Psoas muscle (tissue), 7 donors: ENCODE measurements at regions not wholly inside any gene's neighbourhood (a gene's known extent, or its start where the extent isn't known, plus 50 kb on each side); places are given as distances from the start of the nearest gene placed in this dataset.
"Not testable (repeated sequence)": the region's sequence is repeated elsewhere in the genome, so short reads cannot be mapped to it uniquely, and the experiment has no call there.

Experiments used
- ATAC-seq, 4 donors: fragments of 200-7000 bp; cut with Tn5 transposase; one replicate each; pipeline ENCODE4 v1.9.1; 2020; ENCODE audit warnings: moderate library complexity in 3 of 4, mild to moderate bottlenecking in 2 of 4
- DNase-seq, 2 donors: peaks; one replicate each; pipeline ENCODE4 v3.0.0-alpha.2; 2020
- H3K27ac ChIP-seq: fragments of 200-600 bp; one replicate; pipeline ENCODE4 v1.8.0; 2022
- H3K27me3 ChIP-seq, 3 donors: fragments of 200-600 bp in 1 of 3; one replicate each; pipeline versions ENCODE4 v1.6.1 to v1.8.0; 2013 to 2022; ENCODE audit warnings: low read length in 2 of 3, mild to moderate bottlenecking in 2 of 3, moderate library complexity in 1 of 3; ENCODE audit not compliant: insufficient read depth in 3 of 3
- H3K36me3 ChIP-seq, 2 donors: fragments of 200-600 bp in 1 of 2; one replicate each; pipeline versions ENCODE4 v1.6.1 to v1.8.0; 2013 to 2022; ENCODE audit warnings: low read depth in 1 of 2, mild to moderate bottlenecking in 1 of 2, moderate library complexity in 1 of 2; ENCODE audit not compliant: insufficient read depth in 1 of 2
- H3K4me1 ChIP-seq: fragments of 200-600 bp; one replicate; pipeline ENCODE4 v1.8.0; 2022
- H3K4me3 ChIP-seq: fragments of 200-600 bp; one replicate; pipeline ENCODE4 v1.8.0; 2022; ENCODE audit warnings: mild to moderate bottlenecking
- H3K9me3 ChIP-seq: fragments of 200-600 bp; one replicate; pipeline ENCODE4 v1.8.0; 2022
- WGBS, 3 donors: extraction: QIAGEN DNeasy Blood & Tissue Kit; methylation state at CpG; one replicate each; pipeline versions ENCODE4 v1.1.6 to v1.1.7; 2013; 5-methylcytosine and 5-hydroxymethylcytosine counted together
- intact Hi-C, 2 donors: fragments of 100-400 bp; cut with DNase I; formaldehyde crosslinking; loops; one replicate each; pipeline versions ENCODE4 v1.11.0 to v1.14.2; 2022
- TF ChIP-seq, protein P1 (sequence below): fragments of 200-600 bp; IDR thresholded peaks from one replicate; pipeline ENCODE4 v1.8.0; 2022; ENCODE audit warnings: antibody characterized with exemption
- donor health status: healthy with polysubstance abuse.
- donor health status: DM: no; HTN: no; CAD: no; lungs with moderate emphysema.
- donor health status: Bipolar disorder and iron deficiency.
- donor health status: healthy.
- donor health status: DM: yes; HTN: yes; CAD: no.
- donor health status: DM: no; HTN: no; CAD: no.
- donor health status: DM: yes; HTN: yes; CAD: no.

DNA sequence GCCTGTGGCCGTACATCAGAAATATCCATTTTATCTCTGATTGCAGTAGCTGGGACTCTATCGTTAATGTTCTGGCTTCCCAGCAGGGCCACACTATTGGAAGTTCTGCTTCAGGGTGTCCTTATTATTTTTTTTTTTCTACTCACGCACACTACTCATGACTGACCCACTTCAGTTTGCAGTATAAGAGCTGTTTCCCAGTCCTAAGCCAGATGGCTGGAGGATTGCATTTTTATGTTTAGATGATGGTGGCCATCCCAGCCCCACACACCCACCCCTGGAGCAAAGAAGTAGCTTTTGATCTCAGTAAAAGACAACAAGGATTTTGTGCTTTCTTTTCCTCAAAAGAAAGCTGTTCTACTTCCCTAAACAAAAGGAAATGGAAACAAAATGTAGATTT, 557.0 kb upstream of the GALNTL6 start:
- intact Hi-C loops = no loop called here
- ATAC-seq (no peak), DNase-seq (no peak)
- H3K27ac ChIP-seq = no peak overlapping the region
- 85 to 87% (median 86%) methylated on average over 3 of the region's 3 CpGs for WGBS, 3 donors
- TF ChIP-seq, protein P1, sequence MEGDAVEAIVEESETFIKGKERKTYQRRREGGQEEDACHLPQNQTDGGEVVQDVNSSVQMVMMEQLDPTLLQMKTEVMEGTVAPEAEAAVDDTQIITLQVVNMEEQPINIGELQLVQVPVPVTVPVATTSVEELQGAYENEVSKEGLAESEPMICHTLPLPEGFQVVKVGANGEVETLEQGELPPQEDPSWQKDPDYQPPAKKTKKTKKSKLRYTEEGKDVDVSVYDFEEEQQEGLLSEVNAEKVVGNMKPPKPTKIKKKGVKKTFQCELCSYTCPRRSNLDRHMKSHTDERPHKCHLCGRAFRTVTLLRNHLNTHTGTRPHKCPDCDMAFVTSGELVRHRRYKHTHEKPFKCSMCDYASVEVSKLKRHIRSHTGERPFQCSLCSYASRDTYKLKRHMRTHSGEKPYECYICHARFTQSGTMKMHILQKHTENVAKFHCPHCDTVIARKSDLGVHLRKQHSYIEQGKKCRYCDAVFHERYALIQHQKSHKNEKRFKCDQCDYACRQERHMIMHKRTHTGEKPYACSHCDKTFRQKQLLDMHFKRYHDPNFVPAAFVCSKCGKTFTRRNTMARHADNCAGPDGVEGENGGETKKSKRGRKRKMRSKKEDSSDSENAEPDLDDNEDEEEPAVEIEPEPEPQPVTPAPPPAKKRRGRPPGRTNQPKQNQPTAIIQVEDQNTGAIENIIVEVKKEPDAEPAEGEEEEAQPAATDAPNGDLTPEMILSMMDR = no peak
- H3K4me1 ChIP-seq = no peaks in the 10 kb centered on the region
- H3K9me3 ChIP-seq = peaks cover 9% of the 10 kb centered on the region
- H3K4me3 ChIP-seq = no peak overlapping the region
- H3K36me3 ChIP-seq = no peaks in the 10 kb centered on the region
- no peaks in the 10 kb centered on the region for H3K27me3 ChIP-seq

DNA sequence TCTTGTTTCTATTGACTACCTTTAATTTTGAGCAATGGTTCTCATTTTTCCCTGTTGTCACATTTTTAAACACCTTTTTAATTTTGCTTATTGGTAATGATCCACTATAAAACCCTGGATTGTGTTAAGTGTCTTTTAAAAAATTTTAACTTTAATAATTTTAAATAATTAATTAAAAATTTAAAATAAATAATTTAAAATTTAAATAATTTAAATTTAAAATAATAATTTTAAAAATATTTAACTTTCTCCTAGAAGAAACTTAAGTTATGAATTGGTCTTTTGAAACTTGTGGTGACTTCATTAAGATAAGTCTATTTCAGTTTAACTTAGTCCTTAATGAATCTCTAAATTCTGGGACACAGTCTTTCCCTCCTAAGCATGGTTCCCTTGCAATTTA, 566.3 kb upstream of the GALNTL6 start:
- ATAC-seq (no peak), DNase-seq (no peak)
- Histone ChIP-seq H3K27ac (no peak overlapping the region), H3K9me3 (no peaks in the 10 kb centered on the region), H3K4me3 (no peak overlapping the region), H3K4me1 (no peaks in the 10 kb centered on the region), H3K36me3 (no peaks in the 10 kb centered on the region), H3K27me3 (no peaks in the 10 kb centered on the region)
- TF ChIP-seq, protein P1 = no peak
- intact Hi-C loops = no loop called here

DNA sequence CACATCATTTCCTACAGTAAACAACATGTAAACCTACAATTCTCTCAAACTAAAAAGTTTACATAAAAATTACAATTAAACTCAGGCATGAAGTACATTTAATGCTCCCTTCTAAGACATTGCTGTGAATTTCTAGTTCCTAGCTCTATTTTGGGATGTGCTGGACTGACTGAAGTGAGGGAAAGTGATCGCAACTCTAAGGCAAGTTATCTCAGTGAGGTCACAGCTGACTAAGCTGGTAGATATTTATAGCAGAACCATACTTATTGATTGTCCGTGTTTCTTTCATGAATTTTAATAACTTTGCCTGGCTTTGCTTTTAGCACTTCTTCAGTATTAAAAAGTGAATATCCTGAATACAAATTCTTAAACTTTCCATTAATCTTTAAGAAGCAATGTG, 570.4 kb upstream of the GALNTL6 start:
- H3K9me3 ChIP-seq = no peaks in the 10 kb centered on the region
- TF ChIP-seq, protein P1 = no peak
- no peaks in the 10 kb centered on the region for H3K27me3 ChIP-seq
- intact Hi-C loops = no loop called here
- no peaks in the 10 kb centered on the region for H3K36me3 ChIP-seq
- 74 to 83% (median 78%) methylated on average over 2 of the region's 2 CpGs for WGBS, 3 donors
- DNase-seq = no peak
- no peaks in the 10 kb centered on the region for H3K4me1 ChIP-seq
- no peak overlapping the region for H3K27ac ChIP-seq
- no peak for ATAC-seq
- H3K4me3 ChIP-seq = no peak overlapping the region

DNA sequence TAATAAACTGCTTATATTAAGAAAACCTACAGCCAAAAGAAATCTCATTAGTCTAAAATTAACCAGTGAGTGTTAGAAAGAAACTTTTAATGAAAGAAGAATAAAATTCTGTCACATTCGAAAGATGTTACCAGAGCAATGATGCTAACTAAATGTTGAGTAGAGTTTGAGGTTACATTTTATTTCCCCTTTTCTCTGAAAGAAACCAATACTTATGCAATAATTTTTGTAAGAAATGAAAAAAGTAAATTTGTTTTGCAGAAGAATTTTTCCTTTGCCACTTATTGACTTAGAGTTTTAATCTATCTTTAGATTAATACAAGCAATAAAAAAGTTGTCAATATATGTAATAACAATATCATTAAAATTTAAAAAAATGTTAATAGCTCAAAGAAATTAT, 574.0 kb upstream of the GALNTL6 start:
- intact Hi-C loops = no loop called here
- no peaks in the 10 kb centered on the region for H3K36me3 ChIP-seq
- ATAC-seq (no peak), DNase-seq (no peak)
- H3K9me3 ChIP-seq = no peaks in the 10 kb centered on the region
- no peak overlapping the region for H3K27ac ChIP-seq
- TF ChIP-seq, protein P1 = no peak
- H3K4me3 ChIP-seq = no peak overlapping the region
- no peaks in the 10 kb centered on the region for H3K4me1 ChIP-seq
- WGBS, 3 donors = 70 to 74% (median 70%) methylated on average over 1 of the region's 1 CpG
- H3K27me3 ChIP-seq = peaks cover 0 to 3% (median 0%) of the 10 kb centered on the region in 3 donors

DNA sequence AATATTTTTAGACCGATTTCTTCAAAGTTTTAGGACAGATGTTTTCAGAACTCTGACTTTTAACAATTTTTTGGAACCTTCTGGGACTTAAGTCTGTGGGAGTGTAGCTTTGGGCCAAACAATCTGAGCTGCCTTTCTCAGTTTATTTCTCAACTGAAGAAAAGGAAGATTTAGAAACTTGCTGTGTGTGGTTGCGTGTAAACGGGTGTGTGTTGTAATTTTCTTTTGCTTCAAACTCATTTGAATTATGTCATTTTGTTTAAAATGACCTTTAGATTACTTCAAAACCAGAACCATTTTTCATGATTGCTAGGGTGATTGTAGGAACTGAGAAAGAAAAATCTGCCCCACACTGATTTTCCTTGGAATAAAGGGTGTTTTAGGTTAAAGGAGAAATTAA, 577.7 kb upstream of the GALNTL6 start:
- Histone ChIP-seq H3K9me3 (no peaks in the 10 kb centered on the region), H3K36me3 (no peaks in the 10 kb centered on the region), H3K27ac (no peak overlapping the region), H3K27me3 (peaks cover 0 to 3% (median 0%) of the 10 kb centered on the region in 3 donors), H3K4me1 (no peaks in the 10 kb centered on the region), H3K4me3 (no peak overlapping the region)
- intact Hi-C loops = no loop called here
- WGBS, 3 donors = 65 to 83% (median 76%) methylated on average over 3 of the region's 3 CpGs
- TF ChIP-seq, protein P1 = no peak
- no peak for ATAC-seq
- DNase-seq = no peak

DNA sequence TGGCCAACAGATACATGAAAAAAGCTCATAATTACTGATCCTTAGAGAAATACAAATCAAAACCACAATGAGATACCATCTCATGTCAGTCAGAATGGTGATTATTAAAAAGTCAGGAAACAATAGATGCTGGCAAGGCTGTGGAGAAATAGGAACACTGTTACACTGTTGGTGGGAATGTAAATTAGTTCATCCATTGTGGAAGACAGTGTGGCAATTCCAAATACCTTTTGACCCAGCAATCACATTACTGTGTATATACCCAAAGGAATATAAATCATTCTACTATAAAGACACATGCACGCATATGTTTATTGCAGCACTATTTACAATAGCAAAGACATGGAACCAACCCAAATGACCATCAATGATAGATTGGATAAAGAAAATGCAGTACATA, 583.9 kb upstream of the GALNTL6 start:
- WGBS, 3 donors = 62 to 97% (median 83%) methylated on average over 1 of the region's 1 CpG
- H3K36me3 ChIP-seq, intact Hi-C loops, H3K4me3 ChIP-seq, ATAC-seq, H3K27me3 ChIP-seq, H3K9me3 ChIP-seq, H3K4me1 ChIP-seq, H3K27ac ChIP-seq, DNase-seq: not testable (repeated sequence)
